ENCODE measurements at regions not wholly inside any gene's neighbourhood (a gene's known extent, or its start where the extent isn't known, plus 50 kb on each side); places are given as distances from the start of the nearest gene placed in this dataset.

GRCh38 chr18:27665264-27665799 is 480.2 kb upstream of the CHST9 start:
- TF ChIP-seq EZH2 (IDR thresholded peaks at IDR 0.05; ENCODE audit: borderline replicate concordance, low read length) (no peak), CTCF (conservative IDR thresholded peaks at IDR 0.05 in 1 of 2, IDR thresholded peaks at IDR 0.05 in 1 of 2; ENCODE audit: extremely low read depth in 1 of 2, insufficient read depth in 1 of 2, low read depth in 1 of 2, low read length in 2 of 2) (no peak)

Measured in mammary epithelial cell (primary cell).